ENCODE measurements at regions not wholly inside any gene's neighbourhood (a gene's known extent, or its start where the extent isn't known, plus 50 kb on each side); places are given as distances from the start of the nearest gene placed in this dataset.
A peak's percentile ranks its signal among the peaks of the same experiment; 100 is the strongest.

DNA sequence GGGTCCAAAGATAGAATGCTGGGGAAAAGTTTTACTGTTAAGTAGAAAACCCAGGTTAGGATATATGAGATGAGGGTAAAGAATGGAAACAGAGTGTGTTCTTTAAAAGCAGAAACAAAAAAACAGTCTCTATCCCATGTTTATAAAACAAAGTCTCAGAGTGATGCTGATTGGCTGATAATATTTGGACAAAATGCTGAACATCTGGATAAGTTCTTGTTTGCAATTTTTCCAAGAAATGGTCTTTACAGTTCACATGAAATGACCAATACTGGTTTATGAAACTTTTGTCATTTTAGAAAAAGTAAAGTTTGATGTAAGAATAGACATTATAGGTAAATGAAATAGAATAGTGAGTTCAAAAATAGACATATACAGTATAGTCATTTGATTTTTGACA lies 96.2 kb upstream of the EYS start:
- ATAC-seq = no peak
- H3K27ac ChIP-seq = no peak overlapping the region
- H3K4me3 ChIP-seq = no peak overlapping the region
- no peaks in the 10 kb centered on the region for H3K36me3 ChIP-seq
- H3K4me1 ChIP-seq = no peaks in the 10 kb centered on the region
- no peak for FAIRE-seq
- TF ChIP-seq, protein P1, sequence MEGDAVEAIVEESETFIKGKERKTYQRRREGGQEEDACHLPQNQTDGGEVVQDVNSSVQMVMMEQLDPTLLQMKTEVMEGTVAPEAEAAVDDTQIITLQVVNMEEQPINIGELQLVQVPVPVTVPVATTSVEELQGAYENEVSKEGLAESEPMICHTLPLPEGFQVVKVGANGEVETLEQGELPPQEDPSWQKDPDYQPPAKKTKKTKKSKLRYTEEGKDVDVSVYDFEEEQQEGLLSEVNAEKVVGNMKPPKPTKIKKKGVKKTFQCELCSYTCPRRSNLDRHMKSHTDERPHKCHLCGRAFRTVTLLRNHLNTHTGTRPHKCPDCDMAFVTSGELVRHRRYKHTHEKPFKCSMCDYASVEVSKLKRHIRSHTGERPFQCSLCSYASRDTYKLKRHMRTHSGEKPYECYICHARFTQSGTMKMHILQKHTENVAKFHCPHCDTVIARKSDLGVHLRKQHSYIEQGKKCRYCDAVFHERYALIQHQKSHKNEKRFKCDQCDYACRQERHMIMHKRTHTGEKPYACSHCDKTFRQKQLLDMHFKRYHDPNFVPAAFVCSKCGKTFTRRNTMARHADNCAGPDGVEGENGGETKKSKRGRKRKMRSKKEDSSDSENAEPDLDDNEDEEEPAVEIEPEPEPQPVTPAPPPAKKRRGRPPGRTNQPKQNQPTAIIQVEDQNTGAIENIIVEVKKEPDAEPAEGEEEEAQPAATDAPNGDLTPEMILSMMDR (IDR thresholded peaks at IDR 0.05) = no peak
- no peaks in the 10 kb centered on the region for H3K27me3 ChIP-seq
- no peak for DNase-seq
- intact Hi-C loops (cut with DNase I) = no loop called here
- H3K9me3 ChIP-seq = no peaks in the 10 kb centered on the region

DNA sequence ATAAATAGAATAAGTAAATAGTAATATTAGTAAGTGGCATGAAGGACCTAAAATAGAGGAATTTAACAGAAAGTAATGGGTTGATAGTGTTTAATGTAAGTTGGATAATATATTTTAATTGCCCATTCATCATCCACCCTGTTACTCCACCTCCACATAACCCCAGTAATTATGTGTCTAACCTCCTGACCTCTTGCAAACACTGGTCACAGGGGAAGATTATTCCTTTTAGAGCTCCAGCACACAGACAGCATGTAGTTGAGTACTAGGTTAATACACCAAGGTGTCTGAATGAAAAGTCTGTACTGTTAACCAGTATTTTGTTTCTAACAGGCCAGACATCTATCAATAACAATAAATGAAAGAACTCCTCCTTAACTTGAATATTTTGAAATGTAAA lies 92.4 kb upstream of the EYS start:
- H3K9me3 ChIP-seq = no peaks in the 10 kb centered on the region
- no peak overlapping the region for H3K4me3 ChIP-seq
- no peaks in the 10 kb centered on the region for H3K4me1 ChIP-seq
- TF ChIP-seq, protein P1 (IDR thresholded peaks at IDR 0.05) = no peak
- no peaks in the 10 kb centered on the region for H3K27me3 ChIP-seq
- FAIRE-seq (no peak), ATAC-seq (no peak), DNase-seq (no peak)
- intact Hi-C loops (cut with DNase I) = no loop called here
- no peak overlapping the region for H3K27ac ChIP-seq
- H3K36me3 ChIP-seq = no peaks in the 10 kb centered on the region

DNA sequence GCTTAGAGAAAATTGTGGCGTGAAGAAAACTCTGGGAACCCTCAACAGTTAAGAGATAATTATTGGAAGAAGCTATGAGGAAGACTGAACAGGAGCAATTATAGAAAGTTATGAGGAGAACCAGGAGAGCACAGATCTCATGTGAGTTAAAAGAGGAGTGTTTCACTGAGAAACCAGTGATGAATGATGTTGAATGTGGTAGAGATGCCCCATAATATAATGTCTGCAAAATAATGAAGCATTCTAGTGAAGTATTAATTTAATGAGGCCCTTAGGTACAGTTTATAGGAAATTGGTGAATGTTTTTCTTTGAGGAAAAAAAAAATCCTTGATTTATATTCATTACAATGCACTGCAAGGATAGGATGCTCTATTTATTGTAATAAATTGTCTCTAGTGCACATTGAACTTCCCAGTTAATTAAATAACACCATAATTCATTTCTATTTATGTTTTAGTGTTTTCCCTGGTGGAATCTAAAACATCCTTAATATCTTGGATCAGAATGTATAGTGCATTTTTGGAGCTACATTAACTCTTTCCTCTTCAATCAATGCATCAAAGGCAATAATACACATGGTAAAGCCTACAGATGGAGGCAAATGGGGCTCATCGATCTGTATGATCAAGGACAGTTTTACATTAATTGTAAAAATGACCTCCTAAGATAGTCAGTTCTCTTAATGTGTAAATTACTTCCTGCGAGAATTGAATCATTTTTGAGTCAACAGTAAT lies 91.4 kb upstream of the EYS start:
- H3K4me3 ChIP-seq = no peak overlapping the region
- H3K36me3 ChIP-seq = no peaks in the 10 kb centered on the region
- DNase-seq = no peak
- H3K4me1 ChIP-seq = no peaks in the 10 kb centered on the region
- no peaks in the 10 kb centered on the region for H3K27me3 ChIP-seq
- ATAC-seq = no peak
- no peak for FAIRE-seq
- H3K27ac ChIP-seq = no peak overlapping the region
- TF ChIP-seq, protein P1 (IDR thresholded peaks at IDR 0.05) = no peak
- intact Hi-C loops (cut with DNase I) = no loop called here
- H3K9me3 ChIP-seq = no peaks in the 10 kb centered on the region
- 38 to 46% methylated on average over 3 of the region's 3 CpGs for WGBS, 2 donors

DNA sequence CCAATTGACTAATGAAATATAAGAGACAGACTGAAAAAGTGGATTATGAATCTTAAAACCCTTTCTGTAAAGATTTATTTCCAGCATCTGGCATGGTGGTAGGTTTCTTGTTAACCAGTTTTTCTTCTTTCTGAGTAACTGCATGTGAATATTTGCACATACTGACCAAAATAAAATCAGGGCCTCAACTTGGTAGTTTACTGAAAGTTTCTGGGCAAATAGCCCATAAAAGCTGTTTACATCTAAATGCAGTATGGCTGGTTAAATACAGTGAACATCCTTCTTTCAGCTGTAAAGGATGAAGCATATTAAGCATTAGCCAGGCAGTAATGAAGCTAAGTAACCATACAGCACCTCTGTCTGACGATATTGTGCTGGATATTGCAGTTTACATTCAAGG lies 83.6 kb upstream of the EYS start:
- ATAC-seq (no peak), FAIRE-seq (no peak), DNase-seq (no peak)
- Histone ChIP-seq H3K4me1 (no peaks in the 10 kb centered on the region), H3K36me3 (no peaks in the 10 kb centered on the region), H3K27ac (no peak overlapping the region), H3K9me3 (no peaks in the 10 kb centered on the region), H3K4me3 (no peak overlapping the region), H3K27me3 (no peaks in the 10 kb centered on the region)
- intact Hi-C loops (cut with DNase I) = no loop called here
- TF ChIP-seq, protein P1 (IDR thresholded peaks at IDR 0.05) = no peak
- WGBS, 2 donors = 45 to 68% methylated on average over 1 of the region's 1 CpG

DNA sequence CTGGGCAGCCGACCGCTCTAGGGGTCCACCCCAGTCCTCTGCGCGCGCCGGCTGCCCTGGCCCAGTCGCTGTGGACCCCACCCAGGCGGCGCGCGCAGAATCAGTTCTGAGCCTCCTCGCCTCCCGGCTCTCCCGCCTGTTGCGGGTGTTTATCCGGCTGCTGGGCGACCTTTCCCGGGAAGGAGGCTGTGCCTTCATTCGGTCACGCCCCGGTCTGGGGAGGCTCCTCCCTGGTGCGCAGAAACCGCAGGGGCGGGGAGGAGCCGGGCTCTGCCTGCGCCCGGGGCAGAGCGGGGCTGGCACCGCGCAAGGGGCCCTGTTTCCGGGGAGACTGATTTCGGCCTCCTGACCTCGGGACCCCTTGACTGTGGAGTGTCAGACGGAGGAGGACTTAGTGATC lies 80.8 kb upstream of the EYS start:
- WGBS, 2 donors = 92 to 95% methylated on average over 34 of the region's 34 CpGs
- TF ChIP-seq, protein P1 (IDR thresholded peaks at IDR 0.05) = no peak
- no peak for ATAC-seq
- FAIRE-seq = no peak
- no peak overlapping the region for H3K4me3 ChIP-seq
- intact Hi-C loops (cut with DNase I) = no loop called here
- no peaks in the 10 kb centered on the region for H3K9me3 ChIP-seq
- H3K27me3 ChIP-seq = no peaks in the 10 kb centered on the region
- no peaks in the 10 kb centered on the region for H3K36me3 ChIP-seq
- DNase-seq = peak in 1 of 6 donors; percentile 39
- H3K27ac ChIP-seq = no peak overlapping the region
- H3K4me1 ChIP-seq = no peaks in the 10 kb centered on the region

All from pancreas (tissue), 10 donors.